ENCODE measurements at regions not wholly inside any gene's neighbourhood (a gene's known extent, or its start where the extent isn't known, plus 50 kb on each side); places are given as distances from the start of the nearest gene placed in this dataset.

GRCh38 chr4:54495641-54496040 lies 162.1 kb upstream of the KIT start:
- TF ChIP-seq POLR2A (IDR thresholded peaks at IDR 0.05; ENCODE audit: low read length) (no peak), GATA1 (IDR thresholded peaks at IDR 0.05; ENCODE audit: low read depth, low read length) (no peak)
